ENCODE measurements at regions not wholly inside any gene's neighbourhood (a gene's known extent, or its start where the extent isn't known, plus 50 kb on each side); places are given as distances from the start of the nearest gene placed in this dataset.

GRCh38 chr13:37241786-37242185 is 136.3 kb upstream of the CSNK1A1L start:
- TF ChIP-seq, protein P1, sequence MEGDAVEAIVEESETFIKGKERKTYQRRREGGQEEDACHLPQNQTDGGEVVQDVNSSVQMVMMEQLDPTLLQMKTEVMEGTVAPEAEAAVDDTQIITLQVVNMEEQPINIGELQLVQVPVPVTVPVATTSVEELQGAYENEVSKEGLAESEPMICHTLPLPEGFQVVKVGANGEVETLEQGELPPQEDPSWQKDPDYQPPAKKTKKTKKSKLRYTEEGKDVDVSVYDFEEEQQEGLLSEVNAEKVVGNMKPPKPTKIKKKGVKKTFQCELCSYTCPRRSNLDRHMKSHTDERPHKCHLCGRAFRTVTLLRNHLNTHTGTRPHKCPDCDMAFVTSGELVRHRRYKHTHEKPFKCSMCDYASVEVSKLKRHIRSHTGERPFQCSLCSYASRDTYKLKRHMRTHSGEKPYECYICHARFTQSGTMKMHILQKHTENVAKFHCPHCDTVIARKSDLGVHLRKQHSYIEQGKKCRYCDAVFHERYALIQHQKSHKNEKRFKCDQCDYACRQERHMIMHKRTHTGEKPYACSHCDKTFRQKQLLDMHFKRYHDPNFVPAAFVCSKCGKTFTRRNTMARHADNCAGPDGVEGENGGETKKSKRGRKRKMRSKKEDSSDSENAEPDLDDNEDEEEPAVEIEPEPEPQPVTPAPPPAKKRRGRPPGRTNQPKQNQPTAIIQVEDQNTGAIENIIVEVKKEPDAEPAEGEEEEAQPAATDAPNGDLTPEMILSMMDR (IDR thresholded peaks at IDR 0.05 in 8 of 11, conservative IDR thresholded peaks at IDR 0.05 in 3 of 11), result no peak
- TF ChIP-seq POLR2A (IDR thresholded peaks at IDR 0.05) (no peak), POLR2AphosphoS5 (IDR thresholded peaks at IDR 0.05) (no peak)
